HG03280 (cell line): ENCODE measurements at regions not wholly inside any gene's neighbourhood (a gene's known extent, or its start where the extent isn't known, plus 50 kb on each side); places are given as distances from the start of the nearest gene placed in this dataset.
"Not testable (repeated sequence)": the region's sequence is repeated elsewhere in the genome, so short reads cannot be mapped to it uniquely, and the experiment has no call there.

Source experiments
- ATAC-seq: cut with Tn5 transposase; IDR thresholded peaks from one replicate; pipeline ENCODE4 v1.9.1; 2021; ENCODE audit warnings: mild to moderate bottlenecking, moderate library complexity; ENCODE audit not compliant: unreplicated experiment

GRCh38 chr7:135872861-135873260 lies 104.3 kb downstream of the MTPN start:
- not testable (repeated sequence) for ATAC-seq

- no peak for ATAC-seq
Observed at GRCh38 chr7:135862586-135863340, 114.2 kb upstream of the FAM180A start.

DNA sequence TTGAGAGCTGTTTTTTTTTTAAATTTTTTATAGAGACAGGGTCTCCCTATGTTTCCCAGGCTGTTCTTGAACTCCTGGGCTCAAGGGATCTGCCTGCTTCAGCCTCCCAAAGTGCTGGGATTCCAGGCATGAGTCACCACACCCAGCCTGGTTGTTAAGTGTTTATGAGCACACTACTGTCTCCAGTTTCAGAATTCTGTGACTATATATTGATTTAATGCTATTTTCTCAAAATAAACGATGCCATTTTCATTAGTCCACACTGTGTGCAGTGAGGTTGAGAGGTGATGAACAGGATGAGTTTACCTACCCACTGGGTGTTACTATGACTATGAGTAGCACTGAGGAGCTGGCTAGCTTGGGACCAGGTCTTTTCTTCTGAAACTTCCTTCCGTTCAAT lies 110.9 kb upstream of the FAM180A start:
- no peak for ATAC-seq

DNA sequence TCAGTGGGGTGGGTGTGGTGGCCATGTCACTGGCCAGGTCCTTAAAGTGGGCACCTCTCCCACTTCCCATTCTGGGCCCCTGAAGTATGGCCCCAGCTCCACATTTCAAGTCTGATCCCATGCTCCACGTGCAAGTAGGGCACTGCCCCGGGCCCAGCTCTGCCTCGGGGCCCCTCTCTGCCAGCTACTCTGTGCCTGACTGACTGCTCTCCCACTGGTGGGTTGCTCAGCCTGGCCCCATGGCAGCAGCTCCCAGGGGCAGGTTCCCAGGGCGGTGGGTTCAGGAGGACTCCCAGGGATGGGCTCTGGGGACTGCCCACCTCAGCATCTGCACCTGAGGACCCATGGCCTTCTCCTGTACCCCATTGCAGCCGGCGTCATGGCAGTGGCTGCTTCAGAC lies 110.2 kb upstream of the FAM180A start:
- ATAC-seq = no peak

DNA sequence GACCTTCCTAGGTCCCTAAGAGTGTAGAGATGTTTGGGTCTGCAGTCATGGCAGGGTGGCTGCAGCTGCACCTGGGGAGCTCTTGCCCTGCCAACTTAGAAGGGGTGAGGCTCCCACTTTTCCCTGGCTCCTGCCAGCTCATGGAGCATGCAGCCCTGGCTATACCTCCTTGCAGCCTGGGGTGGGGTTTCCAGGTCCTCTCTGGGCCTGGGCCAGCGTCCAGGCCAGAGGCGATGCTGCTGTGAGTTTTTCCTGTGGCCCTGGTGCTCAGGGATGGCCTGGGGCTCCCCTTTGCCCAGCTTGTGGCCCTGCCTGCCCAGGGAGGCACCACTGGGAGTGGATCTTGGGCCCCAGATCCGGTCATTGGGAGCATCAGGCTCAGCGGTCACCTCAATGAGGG lies 109.8 kb upstream of the FAM180A start:
- no peak for ATAC-seq

GRCh38 chr7:135857519-135858274 lies 109.1 kb upstream of the FAM180A start:
- ATAC-seq = no peak

- ATAC-seq = no peak
Observed at GRCh38 chr7:135856356-135857144, 107.9 kb upstream of the FAM180A start.

DNA sequence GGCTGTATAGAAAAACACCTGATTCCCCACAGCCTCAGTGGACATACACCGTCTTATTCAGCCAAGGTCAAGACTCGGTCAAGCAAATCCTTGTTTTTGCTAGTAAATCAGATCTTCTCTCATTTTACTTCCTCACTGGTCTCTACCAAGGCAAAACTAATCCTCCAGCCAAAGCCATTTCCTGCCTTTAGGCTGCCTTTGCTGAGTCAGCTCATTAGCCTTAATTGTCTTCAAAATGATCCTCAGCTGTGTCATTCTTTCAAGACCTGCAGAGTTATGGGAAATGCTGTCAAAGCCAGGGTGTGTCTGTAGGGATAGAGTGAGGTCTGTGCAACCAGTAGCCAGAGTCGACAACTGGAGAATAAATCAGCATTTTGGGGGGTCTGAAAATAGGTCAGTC lies 107.2 kb upstream of the FAM180A start:
- ATAC-seq = no peak

DNA sequence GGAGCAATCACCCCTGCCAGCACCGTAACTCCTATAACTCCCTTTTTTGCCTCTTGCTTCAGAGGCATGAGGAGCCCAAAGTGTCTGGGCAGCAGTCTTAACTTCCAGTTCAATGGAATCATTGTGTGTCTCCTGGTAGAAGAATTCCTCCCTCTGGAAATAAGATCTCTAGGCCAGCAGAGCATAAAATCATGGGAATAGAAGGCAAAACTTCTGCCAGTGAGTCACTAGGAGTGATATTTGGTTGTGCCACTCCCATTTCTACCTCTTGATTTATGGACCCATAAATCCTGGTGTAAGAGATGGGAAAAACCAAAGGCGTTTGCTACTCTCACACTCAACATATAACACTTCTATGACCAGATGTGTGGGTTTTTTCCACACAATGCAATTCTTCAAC lies 104.9 kb upstream of the FAM180A start:
- no peak for ATAC-seq

DNA sequence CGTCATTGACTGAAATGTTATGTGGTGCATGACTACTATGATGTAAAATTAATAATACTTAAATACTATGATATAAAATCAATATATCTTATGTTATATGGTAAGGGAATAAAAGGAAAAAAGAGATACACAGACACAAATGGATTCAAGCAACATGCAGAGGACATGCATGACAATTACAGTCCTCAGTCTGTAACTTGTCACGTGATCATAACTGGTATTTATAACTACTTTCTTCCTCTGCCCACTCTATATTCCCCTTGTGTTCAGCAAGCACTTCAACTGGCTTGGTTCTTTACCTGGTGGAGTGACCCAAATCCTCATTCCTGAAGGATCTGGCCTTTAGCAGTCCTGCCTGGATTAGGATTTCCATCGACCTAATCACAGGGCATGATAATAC lies 104.4 kb upstream of the FAM180A start:
- ATAC-seq = no peak

- ATAC-seq = no peak
Observed at GRCh38 chr7:135847242-135847641, 98.6 kb upstream of the FAM180A start.

DNA sequence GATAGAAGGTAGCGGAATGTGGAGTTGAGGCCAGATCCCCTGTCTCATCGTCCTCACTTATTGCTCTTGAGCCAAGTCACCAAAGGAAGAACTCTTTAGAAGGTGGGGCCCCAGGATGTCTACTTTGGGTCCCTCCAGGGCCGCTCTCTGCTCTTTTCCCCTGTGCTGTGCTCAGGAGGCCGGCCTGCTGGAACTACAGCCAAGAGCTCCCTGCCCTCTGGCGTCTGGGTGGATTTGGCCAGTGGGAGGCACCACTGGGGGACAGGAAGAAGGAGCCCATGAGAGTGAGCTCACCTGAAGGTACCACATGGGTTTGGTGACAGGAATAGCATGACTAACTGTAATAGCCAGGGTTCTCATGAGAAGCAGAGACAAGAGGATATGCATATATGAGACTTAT lies 97.7 kb upstream of the FAM180A start:
- no peak for ATAC-seq

- no peak for ATAC-seq
Observed at GRCh38 chr7:135845415-135846075, 96.9 kb upstream of the FAM180A start.

- no peak for ATAC-seq
Observed at GRCh38 chr7:135844903-135845302, 96.3 kb upstream of the FAM180A start.

DNA sequence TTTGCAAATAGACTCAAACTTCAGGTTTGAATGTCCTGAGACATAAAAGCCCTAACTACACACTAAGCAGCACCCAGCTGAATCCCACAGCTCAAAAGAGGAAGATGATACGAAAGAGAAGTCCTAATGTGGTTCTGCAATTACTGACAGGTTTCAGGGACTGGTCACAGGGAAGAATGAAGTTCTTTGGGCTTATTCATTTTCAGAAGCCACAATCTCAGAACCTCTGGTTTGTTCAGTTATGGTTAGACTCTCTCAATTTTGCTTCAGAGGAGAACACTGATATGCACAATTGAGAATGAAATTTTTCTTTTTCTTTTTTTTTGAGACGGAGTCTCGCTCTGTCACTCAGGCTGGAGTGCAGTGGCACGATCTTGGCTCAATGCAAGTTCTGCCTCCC lies 94.6 kb upstream of the FAM180A start:
- peak; percentile 79 for ATAC-seq

GRCh38 chr7:135842446-135843179 lies 94.0 kb upstream of the FAM180A start:
- no peak for ATAC-seq

- ATAC-seq = no peak
Observed at GRCh38 chr7:135840591-135840990, 92.0 kb upstream of the FAM180A start.

- ATAC-seq = no peak
Observed at GRCh38 chr7:135837675-135838074, 89.1 kb upstream of the FAM180A start.

DNA sequence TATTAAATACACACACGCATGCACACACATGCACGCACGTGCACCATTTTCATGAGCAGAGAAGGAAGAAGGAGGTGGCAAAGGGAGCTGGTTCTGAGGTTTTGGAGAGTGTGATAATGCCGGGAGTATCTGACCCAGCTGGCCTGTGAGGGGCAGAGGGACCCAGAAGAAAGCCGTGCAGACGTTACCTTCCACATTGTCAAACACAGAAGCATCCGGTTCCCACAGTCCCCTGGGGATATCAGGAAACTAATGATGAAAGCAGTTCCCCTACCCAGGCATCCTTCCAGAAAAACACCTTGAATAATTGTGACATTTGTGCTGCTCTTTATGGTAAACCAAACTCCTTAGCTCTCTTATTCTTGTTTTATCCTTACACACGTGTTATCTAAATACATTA lies 85.7 kb upstream of the FAM180A start:
- no peak for ATAC-seq

- no peak for ATAC-seq
Observed at GRCh38 chr7:135833642-135834041, 85.0 kb upstream of the FAM180A start.
